ENCODE measurements at regions not wholly inside any gene's neighbourhood (a gene's known extent, or its start where the extent isn't known, plus 50 kb on each side); places are given as distances from the start of the nearest gene placed in this dataset.

DNA sequence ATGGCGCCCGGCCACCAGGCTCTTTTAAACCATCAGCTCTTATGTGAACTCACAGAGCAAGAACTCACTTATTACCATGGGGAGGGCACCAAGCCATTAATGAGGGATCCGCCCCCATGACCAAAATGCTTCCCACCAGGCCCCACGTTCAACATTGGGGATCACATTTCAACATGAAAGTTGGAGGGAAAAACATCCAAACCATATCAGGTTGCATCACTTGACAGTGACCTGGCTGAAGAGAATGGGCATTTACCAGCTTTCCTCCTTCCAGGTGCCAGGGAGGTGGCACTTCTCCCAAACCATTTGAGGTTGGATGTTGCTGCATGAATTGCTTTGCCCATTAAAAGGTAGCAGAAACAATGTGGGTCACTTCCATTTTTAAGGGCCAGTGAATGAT is 115.6 kb upstream of the TNS3 start (continued):
- TF ChIP-seq MAFK (IDR thresholded peaks at IDR 0.05; ENCODE audit: low read depth, low read length) (no peak), JUN (IDR thresholded peaks at IDR 0.05; ENCODE audit: low read depth, low read length) (no peak), GABPA (IDR thresholded peaks at IDR 0.05; ENCODE audit: borderline replicate concordance, insufficient read depth, low read length) (no peak)
- TF ChIP-seq, protein P1, sequence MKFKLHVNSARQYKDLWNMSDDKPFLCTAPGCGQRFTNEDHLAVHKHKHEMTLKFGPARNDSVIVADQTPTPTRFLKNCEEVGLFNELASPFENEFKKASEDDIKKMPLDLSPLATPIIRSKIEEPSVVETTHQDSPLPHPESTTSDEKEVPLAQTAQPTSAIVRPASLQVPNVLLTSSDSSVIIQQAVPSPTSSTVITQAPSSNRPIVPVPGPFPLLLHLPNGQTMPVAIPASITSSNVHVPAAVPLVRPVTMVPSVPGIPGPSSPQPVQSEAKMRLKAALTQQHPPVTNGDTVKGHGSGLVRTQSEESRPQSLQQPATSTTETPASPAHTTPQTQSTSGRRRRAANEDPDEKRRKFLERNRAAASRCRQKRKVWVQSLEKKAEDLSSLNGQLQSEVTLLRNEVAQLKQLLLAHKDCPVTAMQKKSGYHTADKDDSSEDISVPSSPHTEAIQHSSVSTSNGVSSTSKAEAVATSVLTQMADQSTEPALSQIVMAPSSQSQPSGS (IDR thresholded peaks at IDR 0.05; ENCODE audit: low read length): no peak
